ENCODE measurements at regions not wholly inside any gene's neighbourhood (a gene's known extent, or its start where the extent isn't known, plus 50 kb on each side); places are given as distances from the start of the nearest gene placed in this dataset.

GRCh38 chr1:5287178-5288150 is 633.1 kb downstream of the AJAP1 start:
- H3K36me3 ChIP-seq: no peaks in the 10 kb centered on the region
- peaks cover 2% of the 10 kb centered on the region for H3K27me3 ChIP-seq (replicated peaks; ENCODE audit: insufficient read depth)
- H3K4me1 ChIP-seq (replicated peaks): no peaks in the 10 kb centered on the region
- no peak overlapping the region for H3K27ac ChIP-seq
- DNase-seq (ENCODE audit: low spot score): no peak
- H3K9me3 ChIP-seq: no peaks in the 10 kb centered on the region
- 60% methylated on average over 17 of the region's 17 CpGs for WGBS
- intact Hi-C loops (cut with DNase I): no loop called here
- no peak overlapping the region for H3K4me3 ChIP-seq
- TF ChIP-seq POLR2A (IDR thresholded peaks at IDR 0.05) (no peak), CTCF (IDR thresholded peaks at IDR 0.05) (no peak), POLR2AphosphoS5 (IDR thresholded peaks at IDR 0.05) (no peak)

- WGBS: 44% methylated on average over 2 of the region's 2 CpGs
These were observed 631.8 kb downstream of the AJAP1 start for GRCh38 chr1:5286244-5286643.

GRCh38 chr1:5274527-5274926 is 620.1 kb downstream of the AJAP1 start:
- no peak overlapping the region for H3K27ac ChIP-seq
- no peaks in the 10 kb centered on the region for H3K27me3 ChIP-seq (replicated peaks; ENCODE audit: insufficient read depth)
- 64% methylated on average over 5 of the region's 5 CpGs for WGBS
- no peaks in the 10 kb centered on the region for H3K4me1 ChIP-seq (replicated peaks)
- no peaks in the 10 kb centered on the region for H3K9me3 ChIP-seq
- no peak for DNase-seq (ENCODE audit: low spot score)
- intact Hi-C loops (cut with DNase I): no loop called here
- no peaks in the 10 kb centered on the region for H3K36me3 ChIP-seq
- H3K4me3 ChIP-seq: no peak overlapping the region
- no peak for TF ChIP-seq POLR2A (IDR thresholded peaks at IDR 0.05)
- no peak for TF ChIP-seq CTCF (IDR thresholded peaks at IDR 0.05)
- TF ChIP-seq POLR2AphosphoS5 (IDR thresholded peaks at IDR 0.05): no peak

More at GRCh38 chr1:5286244-5286643, 631.8 kb downstream of the AJAP1 start:
- TF ChIP-seq POLR2A (IDR thresholded peaks at IDR 0.05) (no peak), CTCF (IDR thresholded peaks at IDR 0.05) (no peak), POLR2AphosphoS5 (IDR thresholded peaks at IDR 0.05) (no peak)
- no peaks in the 10 kb centered on the region for H3K9me3 ChIP-seq
- no peaks in the 10 kb centered on the region for H3K4me1 ChIP-seq (replicated peaks)
- no peak overlapping the region for H3K4me3 ChIP-seq
- intact Hi-C loops (cut with DNase I): no loop called here
- DNase-seq (ENCODE audit: low spot score): no peak
- H3K27me3 ChIP-seq (replicated peaks; ENCODE audit: insufficient read depth): peaks cover 2% of the 10 kb centered on the region
- no peak overlapping the region for H3K27ac ChIP-seq
- no peaks in the 10 kb centered on the region for H3K36me3 ChIP-seq

GRCh38 chr1:5273280-5274003 is 619.0 kb downstream of the AJAP1 start:
- no peak for TF ChIP-seq POLR2A (IDR thresholded peaks at IDR 0.05)
- no peak for TF ChIP-seq CTCF (IDR thresholded peaks at IDR 0.05)
- TF ChIP-seq POLR2AphosphoS5 (IDR thresholded peaks at IDR 0.05): no peak
- no peak overlapping the region for H3K4me3 ChIP-seq
- H3K27ac ChIP-seq: no peak overlapping the region
- intact Hi-C loops (cut with DNase I): no loop called here
- H3K9me3 ChIP-seq: no peaks in the 10 kb centered on the region
- no peak for DNase-seq (ENCODE audit: low spot score)
- no peaks in the 10 kb centered on the region for H3K36me3 ChIP-seq
- WGBS: 38% methylated on average over 3 of the region's 3 CpGs
- H3K4me1 ChIP-seq (replicated peaks): no peaks in the 10 kb centered on the region
- no peaks in the 10 kb centered on the region for H3K27me3 ChIP-seq (replicated peaks; ENCODE audit: insufficient read depth)

All from prostate gland (tissue), 2 donors.